SHP77 treated with DMSO at 0.1 percent for 48 hours (cell line): ENCODE measurements at regions not wholly inside any gene's neighbourhood (a gene's known extent, or its start where the extent isn't known, plus 50 kb on each side); places are given as distances from the start of the nearest gene placed in this dataset.
A peak's percentile ranks its signal among the peaks of the same experiment; 100 is the strongest.

Experiments
- DNase-seq: peaks from one replicate; lab custom pipeline; 2025; lab: John Stamatoyannopoulos, UW

DNA sequence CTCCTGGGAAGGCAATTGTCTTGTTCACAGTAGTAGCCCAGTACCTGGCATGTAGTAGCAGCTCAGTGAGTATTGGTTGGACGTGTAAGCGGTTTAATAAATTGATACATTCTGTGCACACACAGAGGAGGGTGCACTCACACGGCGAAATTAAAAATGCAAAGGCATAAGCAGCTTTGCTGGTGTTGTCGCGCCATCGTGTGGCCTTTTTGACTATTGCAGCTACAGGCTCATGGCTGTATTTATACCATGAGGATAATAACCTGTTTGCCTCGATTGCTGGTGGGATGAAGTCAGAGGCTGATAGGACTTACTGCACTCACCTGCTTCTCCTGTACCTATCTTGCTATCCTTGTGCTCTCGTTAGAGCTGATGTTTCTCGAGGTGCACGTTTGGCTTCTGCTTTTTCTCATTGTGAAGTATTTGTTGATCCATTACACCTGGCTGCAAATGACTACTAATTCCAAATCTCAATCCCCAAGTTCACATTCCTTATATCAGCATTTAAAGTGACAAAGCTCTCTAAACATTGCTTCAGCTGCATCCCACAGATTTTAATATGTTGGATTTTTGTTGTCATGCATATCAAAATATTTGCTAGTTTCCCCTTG, 61.5 kb downstream of the TBXT start:
- peak; percentile 76 for DNase-seq

GRCh38 chr6:166105341-166106075, 62.1 kb downstream of the TBXT start:
- no peak for DNase-seq

DNA sequence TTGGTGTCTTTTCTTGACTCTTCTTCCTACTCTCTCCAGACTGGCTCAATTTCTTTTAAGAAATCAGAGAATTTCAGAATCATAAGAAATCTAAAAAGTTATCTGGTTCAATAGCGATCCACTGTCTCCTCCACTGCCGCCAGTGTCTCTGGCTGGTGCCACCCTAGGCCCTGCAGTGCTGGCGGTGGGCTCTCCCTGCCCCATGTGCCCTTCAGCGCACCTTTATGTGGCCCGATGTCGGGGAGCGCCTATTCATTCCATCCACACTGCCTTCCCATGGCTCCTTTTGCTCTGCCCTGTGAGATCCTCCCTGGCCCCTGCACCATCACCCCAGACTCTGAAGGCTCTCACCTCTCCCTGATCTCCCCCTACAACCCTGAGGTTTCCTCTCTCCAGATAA, 62.8 kb downstream of the TBXT start:
- no peak for DNase-seq

DNA sequence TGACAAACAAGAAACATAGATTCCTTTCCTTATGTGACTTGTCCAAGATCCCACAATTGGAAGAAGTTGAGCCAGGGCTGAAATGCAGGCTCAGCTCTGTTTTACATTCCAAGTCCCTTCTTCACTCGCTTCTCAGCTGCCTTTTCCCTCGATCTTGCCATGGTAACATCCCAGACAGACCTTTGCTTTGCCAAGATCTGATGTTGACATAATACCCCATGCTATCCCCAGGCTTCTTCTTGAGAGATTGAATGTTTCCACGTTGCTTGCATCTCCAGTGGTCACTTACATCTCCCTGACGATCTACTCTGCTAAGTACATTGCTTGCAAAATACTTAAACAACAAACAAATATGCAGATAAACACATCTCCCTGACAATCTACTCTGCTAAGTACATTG, 63.5 kb downstream of the TBXT start:
- no peak for DNase-seq

DNA sequence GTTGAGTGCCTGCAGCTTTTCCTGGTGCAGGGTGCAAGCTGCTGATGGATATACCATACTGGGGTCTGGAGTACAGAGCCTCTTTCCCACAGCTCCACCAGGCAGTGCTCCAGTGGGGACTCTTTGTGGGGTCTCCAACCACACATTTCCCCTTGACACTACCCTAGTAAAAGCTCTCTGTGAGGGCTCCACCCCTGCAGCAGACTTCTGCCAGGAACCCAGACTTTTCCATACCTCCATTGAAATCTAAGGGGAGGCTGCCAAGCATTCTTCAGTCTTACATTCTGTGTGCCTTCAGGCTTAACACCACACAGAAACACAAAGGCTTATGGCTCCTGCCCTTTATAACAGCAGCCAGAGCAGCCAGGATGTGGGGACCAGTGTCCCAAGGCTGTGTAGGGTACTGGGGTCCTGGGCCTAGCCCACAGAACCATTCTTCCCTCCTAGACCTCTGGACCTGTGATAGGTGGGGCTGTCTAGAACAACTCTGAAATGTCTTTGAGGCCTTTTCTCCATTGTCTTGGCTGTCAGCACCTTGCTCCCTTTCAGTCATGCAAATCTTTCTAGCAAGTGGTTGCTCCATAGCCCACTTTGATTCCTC, 65.7 kb downstream of the TBXT start:
- no peak for DNase-seq

GRCh38 chr6:166097914-166098522, 69.6 kb downstream of the TBXT start:
- DNase-seq: peak; percentile 72

- no peak for DNase-seq
Measured at GRCh38 chr6:166087852-166088251, 79.8 kb downstream of the TBXT start.

- DNase-seq: no peak
Measured at GRCh38 chr6:166087246-166087645, 80.4 kb downstream of the TBXT start.

- no peak for DNase-seq
Measured at GRCh38 chr6:166085500-166085899, 82.2 kb downstream of the TBXT start.

GRCh38 chr6:166084951-166085350, 82.7 kb downstream of the TBXT start:
- DNase-seq: no peak

- no peak for DNase-seq
Measured at GRCh38 chr6:166079841-166080240, 87.8 kb downstream of the TBXT start.

DNA sequence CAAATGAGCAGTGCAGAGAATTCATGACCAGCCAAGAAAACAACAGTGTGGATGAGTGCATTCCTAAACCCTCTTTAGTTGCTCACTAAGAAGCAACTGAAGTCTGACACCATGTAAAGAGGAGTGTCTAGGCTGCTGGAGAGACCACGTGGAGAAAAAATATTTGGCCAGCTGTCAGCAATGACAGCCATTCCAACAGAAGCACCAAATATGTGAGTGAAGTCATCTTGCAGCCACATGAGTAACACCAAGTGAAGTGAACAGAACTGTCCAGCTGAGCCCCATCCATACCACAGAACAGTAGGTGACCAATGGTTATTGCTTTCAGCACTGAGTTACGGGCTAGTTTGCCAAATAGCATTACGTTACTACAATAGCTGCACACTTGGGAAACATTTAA, 89.4 kb downstream of the TBXT start:
- DNase-seq: peak; percentile 90

GRCh38 chr6:166076625-166077024, 91.0 kb downstream of the TBXT start:
- DNase-seq: no peak

DNA sequence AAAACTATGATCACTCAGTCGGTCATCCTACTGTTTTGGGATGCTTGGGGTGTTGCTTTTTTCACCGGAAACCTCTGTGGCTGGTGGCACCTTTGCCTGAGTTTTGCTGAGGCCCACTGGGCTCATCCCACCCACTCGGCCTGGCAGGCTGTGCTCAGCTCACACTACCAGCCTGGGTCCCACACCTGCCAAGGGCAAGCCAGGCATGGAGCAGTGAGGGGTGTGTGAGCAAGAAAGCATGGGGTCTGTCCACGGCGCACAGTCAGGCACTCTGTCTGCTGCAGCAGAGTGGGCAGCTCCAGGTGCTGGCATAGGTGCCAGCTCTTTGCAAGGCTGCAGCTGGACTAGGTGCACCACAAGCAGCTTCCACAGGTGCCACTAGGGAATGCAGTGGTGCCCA, 91.7 kb downstream of the TBXT start:
- no peak for DNase-seq

GRCh38 chr6:166075186-166075585, 92.5 kb downstream of the TBXT start:
- DNase-seq: no peak

DNA sequence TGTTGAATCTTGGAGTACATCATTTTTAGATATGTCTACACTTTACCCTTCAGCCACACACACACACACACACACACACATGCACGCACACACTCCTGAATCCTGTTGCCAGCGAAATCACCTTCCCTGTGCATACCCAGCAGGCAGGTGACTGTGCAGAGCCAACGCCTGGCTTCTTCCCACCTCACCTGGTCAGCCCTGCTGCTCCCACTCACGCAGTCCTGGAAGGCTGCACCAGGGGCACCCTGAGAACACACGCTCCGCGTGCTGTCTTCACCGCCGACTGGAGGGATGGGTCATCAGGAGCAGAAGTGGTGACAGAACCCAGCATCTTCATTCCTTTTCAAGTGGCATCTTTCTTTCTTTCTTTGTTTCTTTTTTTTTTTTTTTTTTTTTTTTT, 94.6 kb downstream of the TBXT start:
- DNase-seq: no peak

GRCh38 chr6:166068768-166069167, 98.9 kb downstream of the TBXT start:
- DNase-seq: no peak

GRCh38 chr6:166058064-166058739, 109.4 kb downstream of the TBXT start:
- DNase-seq: no peak

DNA sequence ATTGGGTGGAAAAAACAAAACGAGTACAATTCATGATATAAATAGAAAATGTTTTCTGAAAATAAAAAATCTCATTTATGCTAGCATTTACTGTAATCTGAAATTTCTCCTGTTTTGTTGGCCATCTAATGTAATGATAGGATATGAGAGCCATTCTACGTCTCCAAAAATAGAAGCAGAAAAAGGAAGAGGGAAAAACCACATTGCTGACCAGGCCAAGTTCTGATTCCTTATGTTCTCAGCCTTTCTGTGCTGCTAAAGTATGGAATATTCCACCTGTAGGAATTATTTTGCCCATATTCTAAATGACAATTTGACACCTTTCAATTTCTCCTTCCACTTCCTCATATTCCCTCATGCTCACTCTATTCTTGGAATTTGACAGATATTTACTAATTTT, 110.2 kb downstream of the TBXT start:
- DNase-seq: no peak

- no peak for DNase-seq
Measured at GRCh38 chr6:166056637-166057036, 111.0 kb downstream of the TBXT start.

- DNase-seq: no peak
Measured at GRCh38 chr6:166055801-166056200, 111.8 kb downstream of the TBXT start.

DNA sequence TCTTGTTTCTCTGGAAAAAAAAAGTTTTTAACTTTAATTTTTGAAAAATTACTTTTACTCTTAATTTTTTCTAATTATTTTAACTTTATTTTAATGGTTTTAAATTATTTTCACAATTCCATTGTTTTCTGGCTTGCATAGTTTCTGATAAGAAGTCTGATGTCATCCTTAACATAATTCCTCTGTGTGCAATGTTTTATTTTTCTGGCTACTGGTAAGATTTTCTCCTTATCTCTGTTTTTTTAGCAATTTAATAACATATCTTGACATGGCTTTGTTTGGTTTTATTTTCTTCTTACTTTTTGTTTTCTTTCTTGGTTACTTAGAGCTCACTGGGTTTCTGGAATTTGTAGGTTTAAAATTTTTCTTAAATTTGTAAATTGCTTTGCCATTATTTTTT, 114.8 kb downstream of the TBXT start:
- no peak for DNase-seq

DNA sequence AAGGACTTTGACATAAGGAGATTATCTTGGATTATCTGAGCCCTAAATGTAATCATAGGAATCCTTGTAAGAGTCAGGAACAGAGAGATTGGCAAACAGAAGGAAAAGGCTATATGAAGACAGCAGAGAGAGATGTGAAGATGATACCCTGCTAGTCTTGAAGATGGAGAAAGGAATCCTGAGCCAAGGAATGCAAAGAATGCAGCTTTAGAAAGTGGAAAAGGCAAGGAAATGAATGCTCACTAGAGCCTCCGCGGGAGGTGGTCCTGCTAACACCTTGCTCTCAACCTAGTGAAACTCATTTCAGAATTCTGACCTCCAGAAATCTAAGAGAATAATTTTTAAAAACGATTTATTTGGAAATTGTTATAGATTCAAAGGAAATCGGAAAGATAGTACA, 117.1 kb downstream of the TBXT start:
- no peak for DNase-seq
